GM23338 (cell line): ENCODE measurements at regions not wholly inside any gene's neighbourhood (a gene's known extent, or its start where the extent isn't known, plus 50 kb on each side); places are given as distances from the start of the nearest gene placed in this dataset.

ENCODE experiments used
- ATAC-seq: fragments of 200-7000 bp; cut with Tn5 transposase; 3 replicates; pipeline ENCODE4 v1.9.1; 2020
- DNase-seq: peaks from one replicate; pipeline ENCODE4 v3.0.0-alpha.2; 2015; ENCODE audit warnings: low spot score
- H2AFZ ChIP-seq: fragments of 200-600 bp; sonication (generic); 2 replicates; pipeline ENCODE4 v1.8.0; 2016; ENCODE audit warnings: antibody characterized with exemption, mild to moderate bottlenecking, moderate library complexity
- H3F3A ChIP-seq: fragments of 200-600 bp; sonication (generic); replicated peaks from 2 replicates; pipeline ENCODE4 v1.8.0; 2017; ENCODE audit warnings: antibody characterized with exemption, mixed run types, low read depth
- H3K27ac ChIP-seq: fragments of 200-600 bp; sonication (generic); 2 replicates; pipeline ENCODE4 v1.6.1; 2016; ENCODE audit warnings: low read depth
- H3K27me3 ChIP-seq: fragments of 200-600 bp; sonication (generic); 2 replicates; pipeline ENCODE4 v1.8.0; 2016; ENCODE audit warnings: mild to moderate bottlenecking, mixed run types, moderate library complexity; ENCODE audit not compliant: insufficient read depth
- H3K36me3 ChIP-seq: fragments of 200-600 bp; sonication (generic); 2 replicates; pipeline ENCODE4 v1.8.0; 2016; ENCODE audit warnings: mild to moderate bottlenecking; ENCODE audit not compliant: insufficient read depth
- H3K4me1 ChIP-seq: fragments of 200-600 bp; sonication (generic); 2 replicates; pipeline ENCODE4 v1.8.0; 2016; ENCODE audit warnings: mild to moderate bottlenecking, moderate library complexity; ENCODE audit not compliant: insufficient read depth
- H3K4me2 ChIP-seq: fragments of 200-600 bp; sonication (generic); 2 replicates; pipeline ENCODE4 v1.7.1; 2017; ENCODE audit warnings: mixed run types
- H3K4me3 ChIP-seq: fragments of 200-600 bp; sonication (generic); 2 replicates; pipeline ENCODE4 v1.6.1; 2016; ENCODE audit warnings: mixed run types
- H3K79me2 ChIP-seq: fragments of 200-600 bp; sonication (generic); replicated peaks from 2 replicates; pipeline ENCODE4 v1.8.0; 2017; ENCODE audit warnings: mild to moderate bottlenecking; ENCODE audit not compliant: insufficient read depth
- H3K9me2 ChIP-seq: fragments of 200-600 bp; sonication (generic); 2 replicates; pipeline ENCODE4 v1.8.0; 2017; ENCODE audit not compliant: insufficient read depth
- H4K20me1 ChIP-seq: fragments of 200-600 bp; sonication (generic); replicated peaks from 2 replicates; pipeline ENCODE4 v1.8.0; 2017; ENCODE audit warnings: mild to moderate bottlenecking; ENCODE audit not compliant: insufficient read depth
- H3K27ac Mint-ChIP-seq: 2 replicates; pipeline ENCODE4 v1.8.0; 2020; ENCODE audit warnings: inconsistent platforms, mild to moderate bottlenecking, moderate library complexity, mixed read lengths
- H3K27me3 Mint-ChIP-seq: 3 replicates; pipeline ENCODE4 v1.8.0; 2022; ENCODE audit warnings: low read depth, mild to moderate bottlenecking, moderate library complexity, mixed read lengths, inconsistent platforms; ENCODE audit not compliant: insufficient read depth, poor library complexity
- H3K36me3 Mint-ChIP-seq: 3 replicates; pipeline ENCODE4 v1.8.0; 2021; ENCODE audit warnings: low read depth, mild to moderate bottlenecking, inconsistent platforms, moderate library complexity, mixed read lengths
- H3K4me1 Mint-ChIP-seq: 3 replicates; pipeline ENCODE4 v1.8.0; 2020; ENCODE audit warnings: mild to moderate bottlenecking, inconsistent platforms, mixed read lengths
- H3K4me3 Mint-ChIP-seq: 3 replicates; pipeline ENCODE4 v1.8.0; 2021; ENCODE audit warnings: moderate library complexity, mild to moderate bottlenecking, inconsistent platforms, mixed read lengths
- H3K9me3 Mint-ChIP-seq: 3 replicates; pipeline ENCODE4 v1.8.0; 2020; ENCODE audit warnings: moderate library complexity, mild to moderate bottlenecking, inconsistent platforms, mixed read lengths
- CREB1 ChIP-seq: fragments of 250-450 bp; sonication (Bioruptor Pico); IDR thresholded peaks from 2 replicates; pipeline ENCODE4 v1.5.0; 2020; ENCODE audit warnings: low read depth, mild to moderate bottlenecking, moderate library complexity
- CTCF ChIP-seq, 2 experiments: fragments of 200-600 bp in 1 of 2; sonication (generic) in 1 of 2; conservative IDR thresholded peaks; 2 replicates each; pipeline versions ENCODE4 v1.5.1 to v1.6.1; 2016 to 2017; ENCODE audit warnings: antibody characterized with exemption in 2 of 2, low read depth in 2 of 2, mild to moderate bottlenecking in 2 of 2, moderate library complexity in 1 of 2
- EZH2phosphoT487 ChIP-seq: fragments of 200-600 bp; sonication (generic); IDR thresholded peaks from one replicate; pipeline ENCODE4 v1.8.1; 2018; ENCODE audit warnings: antibody characterized with exemption; ENCODE audit not compliant: unreplicated experiment
- NANOG ChIP-seq: IDR thresholded peaks from 2 replicates; pipeline ENCODE4 v1.6.1; 2016; ENCODE audit warnings: antibody characterized with exemption, borderline replicate concordance
- POLR2AphosphoS5 ChIP-seq: IDR thresholded peaks from 2 replicates; pipeline ENCODE4 v1.6.1; 2016; ENCODE audit warnings: antibody characterized with exemption, low read depth
- STAT1 ChIP-seq: IDR thresholded peaks from one replicate; pipeline ENCODE4 v1.6.1; 2016; ENCODE audit warnings: antibody characterized with exemption; ENCODE audit not compliant: unreplicated experiment
- ZNF114 ChIP-seq: fragments of 250-450 bp; sonication (Bioruptor Pico); IDR thresholded peaks from 2 replicates; pipeline ENCODE4 v1.5.0; 2020; ENCODE audit warnings: mild to moderate bottlenecking, moderate library complexity
- ZNF331 ChIP-seq: fragments of 250-450 bp; sonication (Bioruptor Pico); IDR thresholded peaks from 2 replicates; pipeline ENCODE4 v1.5.0; 2020; ENCODE audit warnings: low read depth, mild to moderate bottlenecking, moderate library complexity
- TF ChIP-seq, protein P1 (sequence below): IDR thresholded peaks from 2 replicates; pipeline ENCODE4 v1.6.1; 2016; ENCODE audit warnings: antibody characterized with exemption
- TF ChIP-seq, protein P2 (sequence below): IDR thresholded peaks from one replicate; pipeline ENCODE4 v1.6.1; 2018; ENCODE audit warnings: antibody characterized with exemption; ENCODE audit not compliant: unreplicated experiment

GRCh38 chr6:22681761-22682160, 112.4 kb downstream of the HDGFL1 start (continued):
- no peak for TF ChIP-seq POLR2AphosphoS5
- TF ChIP-seq EZH2phosphoT487: no peak
- TF ChIP-seq CTCF (conservative IDR thresholded peaks at IDR 0.05; ENCODE audit: low read depth in 2 of 2): no peak
- TF ChIP-seq CREB1 (CRISPR knock-in tag): no peak
- TF ChIP-seq, protein P1, sequence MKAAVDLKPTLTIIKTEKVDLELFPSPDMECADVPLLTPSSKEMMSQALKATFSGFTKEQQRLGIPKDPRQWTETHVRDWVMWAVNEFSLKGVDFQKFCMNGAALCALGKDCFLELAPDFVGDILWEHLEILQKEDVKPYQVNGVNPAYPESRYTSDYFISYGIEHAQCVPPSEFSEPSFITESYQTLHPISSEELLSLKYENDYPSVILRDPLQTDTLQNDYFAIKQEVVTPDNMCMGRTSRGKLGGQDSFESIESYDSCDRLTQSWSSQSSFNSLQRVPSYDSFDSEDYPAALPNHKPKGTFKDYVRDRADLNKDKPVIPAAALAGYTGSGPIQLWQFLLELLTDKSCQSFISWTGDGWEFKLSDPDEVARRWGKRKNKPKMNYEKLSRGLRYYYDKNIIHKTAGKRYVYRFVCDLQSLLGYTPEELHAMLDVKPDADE: no peak

DNA sequence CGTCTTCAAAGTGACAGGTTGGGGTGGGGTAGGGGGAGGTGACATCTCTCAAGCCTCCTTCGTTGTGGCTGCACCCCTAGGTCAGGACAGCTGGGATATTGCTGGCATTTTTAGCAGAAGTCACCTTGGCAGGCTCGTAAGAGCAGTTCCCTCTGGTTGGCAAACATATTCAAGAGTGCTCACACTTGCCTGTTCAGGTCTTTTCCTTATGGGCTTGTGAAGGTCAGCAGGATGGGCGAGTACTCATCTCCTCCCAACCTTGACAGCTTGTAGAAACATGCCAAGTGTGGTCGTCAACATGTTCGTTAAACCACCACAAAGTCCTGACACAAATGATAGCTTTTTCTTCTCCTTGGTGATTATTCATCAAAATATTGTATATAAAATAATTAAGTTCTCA, 113.6 kb downstream of the HDGFL1 start:
- Mint-ChIP-seq H3K9me3 (no peaks in the 10 kb centered on the region), H3K27ac (no peak overlapping the region), H3K27me3 (peaks cover 3% of the 10 kb centered on the region), H3K4me1 (no peaks in the 10 kb centered on the region), H3K4me3 (no peak overlapping the region), H3K36me3 (no peaks in the 10 kb centered on the region)
- ATAC-seq: no peak
- Histone ChIP-seq H3F3A (no peaks in the 10 kb centered on the region), H3K4me2 (no peak overlapping the region), H3K4me1 (no peaks in the 10 kb centered on the region), H3K4me3 (no peak overlapping the region), H3K27me3 (no peaks in the 10 kb centered on the region), H3K79me2 (no peaks in the 10 kb centered on the region), H3K27ac (no peak overlapping the region), H2AFZ (no peak overlapping the region), H3K36me3 (no peaks in the 10 kb centered on the region), H3K9me2 (peaks cover 3% of the 10 kb centered on the region; the same call in 1 of the 2 replicates), H4K20me1 (no peaks in the 10 kb centered on the region)
- DNase-seq: no peak
- TF ChIP-seq ZNF331 (no peak), CREB1 (CRISPR knock-in tag) (no peak), STAT1 (no peak), NANOG (no peak), ZNF114 (CRISPR knock-in tag) (no peak), POLR2AphosphoS5 (no peak), CTCF (conservative IDR thresholded peaks at IDR 0.05; ENCODE audit: low read depth in 2 of 2) (no peak)
- TF ChIP-seq, protein P1: no peak
- TF ChIP-seq, protein P2, sequence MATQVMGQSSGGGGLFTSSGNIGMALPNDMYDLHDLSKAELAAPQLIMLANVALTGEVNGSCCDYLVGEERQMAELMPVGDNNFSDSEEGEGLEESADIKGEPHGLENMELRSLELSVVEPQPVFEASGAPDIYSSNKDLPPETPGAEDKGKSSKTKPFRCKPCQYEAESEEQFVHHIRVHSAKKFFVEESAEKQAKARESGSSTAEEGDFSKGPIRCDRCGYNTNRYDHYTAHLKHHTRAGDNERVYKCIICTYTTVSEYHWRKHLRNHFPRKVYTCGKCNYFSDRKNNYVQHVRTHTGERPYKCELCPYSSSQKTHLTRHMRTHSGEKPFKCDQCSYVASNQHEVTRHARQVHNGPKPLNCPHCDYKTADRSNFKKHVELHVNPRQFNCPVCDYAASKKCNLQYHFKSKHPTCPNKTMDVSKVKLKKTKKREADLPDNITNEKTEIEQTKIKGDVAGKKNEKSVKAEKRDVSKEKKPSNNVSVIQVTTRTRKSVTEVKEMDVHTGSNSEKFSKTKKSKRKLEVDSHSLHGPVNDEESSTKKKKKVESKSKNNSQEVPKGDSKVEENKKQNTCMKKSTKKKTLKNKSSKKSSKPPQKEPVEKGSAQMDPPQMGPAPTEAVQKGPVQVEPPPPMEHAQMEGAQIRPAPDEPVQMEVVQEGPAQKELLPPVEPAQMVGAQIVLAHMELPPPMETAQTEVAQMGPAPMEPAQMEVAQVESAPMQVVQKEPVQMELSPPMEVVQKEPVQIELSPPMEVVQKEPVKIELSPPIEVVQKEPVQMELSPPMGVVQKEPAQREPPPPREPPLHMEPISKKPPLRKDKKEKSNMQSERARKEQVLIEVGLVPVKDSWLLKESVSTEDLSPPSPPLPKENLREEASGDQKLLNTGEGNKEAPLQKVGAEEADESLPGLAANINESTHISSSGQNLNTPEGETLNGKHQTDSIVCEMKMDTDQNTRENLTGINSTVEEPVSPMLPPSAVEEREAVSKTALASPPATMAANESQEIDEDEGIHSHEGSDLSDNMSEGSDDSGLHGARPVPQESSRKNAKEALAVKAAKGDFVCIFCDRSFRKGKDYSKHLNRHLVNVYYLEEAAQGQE: no peak
